ENCODE measurements at regions not wholly inside any gene's neighbourhood (a gene's known extent, or its start where the extent isn't known, plus 50 kb on each side); places are given as distances from the start of the nearest gene placed in this dataset.
"Not testable (repeated sequence)": the region's sequence is repeated elsewhere in the genome, so short reads cannot be mapped to it uniquely, and the experiment has no call there.

- DNase-seq (ENCODE audit: low read depth in 2 of 2), result no peak
Observed at GRCh38 chr21:18715606-18716005, 312.0 kb upstream of the TMPRSS15 start.

- DNase-seq (ENCODE audit: low read depth in 2 of 2), result no peak
Observed at GRCh38 chr21:18716578-18717138, 313.1 kb upstream of the TMPRSS15 start.

- no peak for DNase-seq (ENCODE audit: low read depth in 2 of 2)
Observed at GRCh38 chr21:18722193-18722592, 318.6 kb upstream of the TMPRSS15 start.

GRCh38 chr21:18723171-18723570 is 319.6 kb upstream of the TMPRSS15 start:
- no peak for DNase-seq (ENCODE audit: low read depth in 2 of 2)

GRCh38 chr21:18725653-18726052 is 322.1 kb upstream of the TMPRSS15 start:
- DNase-seq (ENCODE audit: low read depth in 2 of 2), result no peak

GRCh38 chr21:18741954-18742353 is 338.4 kb upstream of the TMPRSS15 start:
- DNase-seq (ENCODE audit: low read depth in 2 of 2), result no peak

GRCh38 chr21:18743531-18743930 is 339.9 kb upstream of the TMPRSS15 start:
- no peak for DNase-seq (ENCODE audit: low read depth in 2 of 2)

GRCh38 chr21:18744840-18745239 is 341.3 kb upstream of the TMPRSS15 start:
- DNase-seq (ENCODE audit: low read depth in 2 of 2), result no peak

GRCh38 chr21:18752894-18753293 is 349.3 kb upstream of the TMPRSS15 start:
- DNase-seq (ENCODE audit: low read depth in 2 of 2), result not testable (repeated sequence)

GRCh38 chr21:18756272-18756671 is 352.7 kb upstream of the TMPRSS15 start:
- DNase-seq (ENCODE audit: low read depth in 2 of 2), result not testable (repeated sequence)

- no peak for DNase-seq (ENCODE audit: low read depth in 2 of 2)
Observed at GRCh38 chr21:18759267-18759666, 355.7 kb upstream of the TMPRSS15 start.

GRCh38 chr21:18759751-18760161 is 356.2 kb upstream of the TMPRSS15 start:
- DNase-seq (ENCODE audit: low read depth in 2 of 2), result no peak

- no peak for DNase-seq (ENCODE audit: low read depth in 2 of 2)
Observed at GRCh38 chr21:18760247-18760646, 356.7 kb upstream of the TMPRSS15 start.

- DNase-seq (ENCODE audit: low read depth in 2 of 2), result no peak
Observed at GRCh38 chr21:18764720-18765119, 361.1 kb upstream of the TMPRSS15 start.

- DNase-seq (ENCODE audit: low read depth in 2 of 2), result no peak
Observed at GRCh38 chr21:18769599-18769998, 366.0 kb upstream of the TMPRSS15 start.

GRCh38 chr21:18771845-18772380 is 368.3 kb upstream of the TMPRSS15 start:
- no peak for DNase-seq (ENCODE audit: low read depth in 2 of 2)

- no peak for DNase-seq (ENCODE audit: low read depth in 2 of 2)
Observed at GRCh38 chr21:18772404-18772803, 368.8 kb upstream of the TMPRSS15 start.

GRCh38 chr21:18772897-18773296 is 369.3 kb upstream of the TMPRSS15 start:
- no peak for DNase-seq (ENCODE audit: low read depth in 2 of 2)

GRCh38 chr21:18776936-18777335 is 373.4 kb upstream of the TMPRSS15 start:
- DNase-seq (ENCODE audit: low read depth in 2 of 2), result no peak

GRCh38 chr21:18782721-18783120 is 379.1 kb upstream of the TMPRSS15 start:
- no peak for DNase-seq (ENCODE audit: low read depth in 2 of 2)

- no peak for DNase-seq (ENCODE audit: low read depth in 2 of 2)
Observed at GRCh38 chr21:18801468-18801867, 397.9 kb upstream of the TMPRSS15 start.

GRCh38 chr21:18803624-18804023 is 400.0 kb upstream of the TMPRSS15 start:
- no peak for DNase-seq (ENCODE audit: low read depth in 2 of 2)

GRCh38 chr21:18810136-18810535 is 406.6 kb upstream of the TMPRSS15 start:
- no peak for DNase-seq (ENCODE audit: low read depth in 2 of 2)

- no peak for DNase-seq (ENCODE audit: low read depth in 2 of 2)
Observed at GRCh38 chr21:18812308-18812707, 408.7 kb upstream of the TMPRSS15 start.

All from stimulated activated CD8-positive, alpha-beta memory T cell treated with anti-CD3 and anti-CD28 coated beads, Interleukin-7, amount 100 ng/mL, for 4 hours (primary cell).